Prostate gland (tissue), 2 donors: ENCODE measurements at regions not wholly inside any gene's neighbourhood (a gene's known extent, or its start where the extent isn't known, plus 50 kb on each side); places are given as distances from the start of the nearest gene placed in this dataset.

Experiments
- CTCF ChIP-seq, 4 experiments: fragments of 200-600 bp in 2 of 4; fragments of 450-650 bp in 2 of 4; sonication (generic) in 2 of 4; IDR thresholded peaks; 1 replicate in 3 of 4; 2 replicates in 1 of 4; pipeline ENCODE4 v1.5.1; 2016 to 2019; ENCODE audit warnings: antibody characterized with exemption in 4 of 4, mild to moderate bottlenecking in 2 of 4, moderate library complexity in 2 of 4
- POLR2A ChIP-seq: fragments of 450-650 bp; IDR thresholded peaks from one replicate; pipeline ENCODE4 v1.6.1; 2016; ENCODE audit warnings: antibody characterized with exemption, mild to moderate bottlenecking

GRCh38 chr18:30915336-30915988 lies 127.1 kb downstream of the DSC3 start:
- TF ChIP-seq CTCF (IDR thresholded peaks at IDR 0.05) (no peak), POLR2A (no peak)
